ENCODE measurements at regions not wholly inside any gene's neighbourhood (a gene's known extent, or its start where the extent isn't known, plus 50 kb on each side); places are given as distances from the start of the nearest gene placed in this dataset.

- Mint-ChIP-seq H3K27me3 (no peaks in the 10 kb centered on the region), H3K4me3 (no peak overlapping the region), H3K4me1 (no peaks in the 10 kb centered on the region), H3K27ac (no peak overlapping the region), H3K9me3 (no peaks in the 10 kb centered on the region), H3K36me3 (ENCODE audit: low read depth) (no peaks in the 10 kb centered on the region)
- POLR2A ChIA-PET: no interaction called here
- CTCF ChIA-PET: no interaction called here
- no peak for DNase-seq
Measured at GRCh38 chr16:27728691-27729090, 178.7 kb downstream of the KATNIP start.

DNA sequence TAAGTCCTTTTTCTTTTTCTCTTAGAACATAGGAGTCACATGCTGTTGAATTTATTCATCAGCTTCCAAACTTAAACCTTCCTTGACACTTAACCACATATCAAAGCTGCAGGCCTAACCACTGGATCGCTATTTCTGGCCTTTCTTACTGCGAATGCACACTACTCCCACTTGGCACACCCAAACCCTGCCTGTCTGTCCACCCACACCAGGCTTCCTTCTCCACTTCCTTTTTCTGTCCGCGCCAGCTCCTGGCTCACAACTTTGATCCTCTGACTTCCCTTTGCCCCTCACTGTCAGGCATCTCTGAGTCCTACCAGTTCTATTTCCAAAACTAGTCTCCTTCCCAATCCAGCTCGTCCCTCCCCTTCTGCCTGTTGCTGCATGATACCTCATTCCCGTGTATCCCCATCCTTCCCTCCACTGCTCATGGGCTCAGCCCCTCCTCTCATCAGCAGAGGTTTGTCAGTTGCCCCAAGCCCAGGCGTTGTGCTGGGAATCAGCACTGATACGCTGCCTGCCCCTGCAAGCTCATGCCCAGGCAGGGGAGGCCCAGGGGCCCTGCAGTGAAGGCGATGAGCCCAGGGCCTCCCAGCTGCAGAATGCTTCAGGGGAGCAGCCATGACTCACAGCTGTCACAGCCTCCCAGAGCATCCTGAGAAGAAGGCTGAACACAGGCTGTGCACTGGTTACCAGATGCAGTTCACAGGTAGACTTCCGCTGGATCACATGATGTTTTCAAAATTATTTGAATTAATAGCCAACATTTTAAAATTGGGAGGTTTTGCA lies 179.8 kb downstream of the KATNIP start:
- H3K27ac Mint-ChIP-seq: no peak overlapping the region
- no peak for DNase-seq
- H3K9me3 Mint-ChIP-seq: no peaks in the 10 kb centered on the region
- ChIA-PET CTCF (no interaction called here), POLR2A (no interaction called here)
- no peaks in the 10 kb centered on the region for H3K27me3 Mint-ChIP-seq
- no peak overlapping the region for H3K4me3 Mint-ChIP-seq
- H3K36me3 Mint-ChIP-seq (ENCODE audit: low read depth): no peaks in the 10 kb centered on the region
- H3K4me1 Mint-ChIP-seq: no peaks in the 10 kb centered on the region

GRCh38 chr16:27730661-27731210 lies 180.8 kb downstream of the KATNIP start:
- Mint-ChIP-seq H3K27ac (no peak overlapping the region), H3K4me1 (no peaks in the 10 kb centered on the region), H3K36me3 (ENCODE audit: low read depth) (no peaks in the 10 kb centered on the region), H3K4me3 (no peak overlapping the region), H3K9me3 (no peaks in the 10 kb centered on the region), H3K27me3 (no peaks in the 10 kb centered on the region)
- ChIA-PET CTCF (no interaction called here), POLR2A (interaction anchor here (0.8 kb wide), 1 partner anchor 13 kb away, joined by 3 read pairs; no protein-coding TSS in a partner anchor)
- no peak for DNase-seq

DNA sequence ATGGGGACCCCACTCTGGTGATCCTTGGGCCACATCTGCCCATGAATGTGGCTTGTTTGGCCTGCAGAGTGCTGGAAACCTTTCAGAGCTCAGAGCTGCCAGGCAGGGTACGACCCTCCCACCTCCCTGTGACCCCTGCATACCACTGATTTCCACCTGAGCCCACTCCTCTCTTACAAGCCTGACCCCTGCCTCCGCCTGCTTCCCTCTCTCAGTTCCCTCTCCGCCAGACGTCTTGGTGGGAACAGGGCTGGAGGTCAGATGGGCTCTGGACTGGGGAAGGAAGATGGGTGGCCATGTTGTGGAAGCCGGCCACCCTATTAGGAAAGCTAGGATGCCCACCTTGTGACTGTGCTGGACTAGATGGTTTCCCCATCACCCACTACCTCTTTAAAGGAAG lies 185.1 kb downstream of the KATNIP start:
- no peaks in the 10 kb centered on the region for H3K9me3 Mint-ChIP-seq
- H3K27me3 Mint-ChIP-seq: no peaks in the 10 kb centered on the region
- no peak overlapping the region for H3K27ac Mint-ChIP-seq
- ChIA-PET CTCF (no interaction called here), POLR2A (no interaction called here)
- no peak overlapping the region for H3K4me3 Mint-ChIP-seq
- H3K4me1 Mint-ChIP-seq: no peaks in the 10 kb centered on the region
- H3K36me3 Mint-ChIP-seq (ENCODE audit: low read depth): peaks cover 2% of the 10 kb centered on the region
- DNase-seq: no peak

DNA sequence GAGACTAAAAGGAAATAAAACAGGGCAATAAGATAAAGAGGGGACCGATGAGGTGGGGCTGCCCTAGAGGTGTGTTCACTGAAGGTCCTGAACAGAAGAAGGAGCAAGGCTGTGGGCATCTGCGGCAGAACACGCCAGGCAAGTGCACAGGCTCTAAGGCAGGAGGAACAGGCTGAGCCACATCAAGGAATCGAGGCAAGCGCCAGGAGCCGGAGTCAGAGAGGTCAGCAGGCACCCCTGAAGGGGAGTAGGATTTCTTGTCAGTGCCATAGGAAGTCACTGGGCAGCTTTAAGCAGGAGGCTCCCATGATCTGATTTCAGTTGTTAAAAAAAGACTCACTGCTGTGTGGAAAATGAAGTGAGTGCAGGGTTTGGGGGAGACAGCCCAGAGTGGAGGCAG lies 186.5 kb downstream of the KATNIP start:
- CTCF ChIA-PET: no interaction called here
- H3K27me3 Mint-ChIP-seq: no peaks in the 10 kb centered on the region
- H3K9me3 Mint-ChIP-seq: no peaks in the 10 kb centered on the region
- peaks cover 4% of the 10 kb centered on the region for H3K36me3 Mint-ChIP-seq (ENCODE audit: low read depth)
- no peak overlapping the region for H3K27ac Mint-ChIP-seq
- no peak for DNase-seq
- POLR2A ChIA-PET: no interaction called here
- no peak overlapping the region for H3K4me3 Mint-ChIP-seq
- H3K4me1 Mint-ChIP-seq: no peaks in the 10 kb centered on the region

DNA sequence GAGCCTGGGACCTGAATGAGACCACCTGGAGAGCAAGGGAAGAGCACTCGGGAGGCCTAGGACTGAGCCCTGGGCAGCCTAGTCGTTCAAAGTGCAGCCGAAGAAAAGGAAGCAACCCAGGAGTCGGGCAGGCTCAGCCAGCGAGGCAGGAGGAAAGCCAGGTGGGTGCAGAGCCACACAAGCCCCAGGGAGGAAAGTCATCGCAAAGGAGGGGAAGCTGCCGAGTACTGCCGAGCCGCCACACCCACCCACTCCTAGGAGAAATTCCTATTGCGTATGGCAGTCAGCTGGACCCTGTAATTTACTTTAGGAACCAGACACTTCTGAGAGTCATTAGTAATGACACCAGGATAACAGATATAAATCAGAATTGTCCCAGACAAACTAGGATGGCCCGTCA lies 187.6 kb downstream of the KATNIP start:
- H3K27ac Mint-ChIP-seq: no peak overlapping the region
- CTCF ChIA-PET: no interaction called here
- H3K36me3 Mint-ChIP-seq (ENCODE audit: low read depth): peaks cover 4% of the 10 kb centered on the region
- H3K4me1 Mint-ChIP-seq: no peaks in the 10 kb centered on the region
- no peaks in the 10 kb centered on the region for H3K27me3 Mint-ChIP-seq
- DNase-seq: no peak
- POLR2A ChIA-PET: no interaction called here
- no peaks in the 10 kb centered on the region for H3K9me3 Mint-ChIP-seq
- H3K4me3 Mint-ChIP-seq: no peak overlapping the region

Measured in activated CD4-positive, alpha-beta memory T cell treated with anti-CD3 and anti-CD28 coated beads, Interleukin-2, amount 10 ng/mL, durations not matched to agents 7 days and 5 days (primary cell).